Upper lobe of left lung (tissue), 6 donors: ENCODE measurements at regions not wholly inside any gene's neighbourhood (a gene's known extent, or its start where the extent isn't known, plus 50 kb on each side); places are given as distances from the start of the nearest gene placed in this dataset.

Source experiments
- ATAC-seq, 2 donors: fragments of 200-7000 bp; cut with Tn5 transposase; one replicate each; pipeline ENCODE4 v1.9.1; 2022; ENCODE audit warnings: mild to moderate bottlenecking in 2 of 2, moderate library complexity in 2 of 2; ENCODE audit not compliant: low FRiP score in 2 of 2
- DNase-seq, 2 donors: peaks; one replicate each; pipeline ENCODE4 v3.0.0-alpha.2; 2019 to 2020
- H3K27ac ChIP-seq, 4 donors: fragments of 200-600 bp; sonication (generic); one replicate each; pipeline ENCODE4 v1.5.1; 2016 to 2019
- H3K27me3 ChIP-seq, 4 donors: fragments of 200-600 bp; sonication (generic); one replicate each; pipeline ENCODE4 v1.5.1; 2017 to 2019
- H3K36me3 ChIP-seq, 4 donors: fragments of 200-600 bp; sonication (generic); one replicate each; pipeline ENCODE4 v1.5.1; 2016 to 2019
- H3K4me1 ChIP-seq, 4 donors: fragments of 200-600 bp; sonication (generic); one replicate each; pipeline ENCODE4 v1.5.1; 2018 to 2019
- H3K4me3 ChIP-seq, 4 donors: fragments of 200-600 bp; sonication (generic); one replicate each; pipeline ENCODE4 v1.5.1; 2017 to 2019; ENCODE audit warnings: mild to moderate bottlenecking in 2 of 4, moderate library complexity in 1 of 4
- H3K9me3 ChIP-seq, 4 donors: fragments of 200-600 bp; sonication (generic); one replicate each; pipeline ENCODE4 v1.5.1; 2018 to 2019
- EP300 ChIP-seq, 4 donors: sonication (generic); formaldehyde crosslinking; IDR thresholded peaks; one replicate each; pipeline ENCODE4 v1.5.1; 2017; ENCODE audit warnings: antibody characterized with exemption in 4 of 4, control low read depth in 2 of 4
- POLR2A ChIP-seq, 4 donors: fragments of 450-650 bp; IDR thresholded peaks; one replicate each; pipeline ENCODE4 v1.5.1; 2016 to 2017; ENCODE audit warnings: antibody characterized with exemption in 4 of 4, mild to moderate bottlenecking in 2 of 4
- POLR2AphosphoS5 ChIP-seq, 2 donors: sonication (generic); formaldehyde crosslinking; IDR thresholded peaks; one replicate each; pipeline ENCODE4 v1.5.1; 2017; ENCODE audit warnings: antibody characterized with exemption in 2 of 2
- WGBS, 2 donors: methylation state at CpG; one replicate each; pipeline ENCODE4 v1.1.5; 2017 to 2018; 5-methylcytosine and 5-hydroxymethylcytosine counted together
- TF ChIP-seq, protein P1 (sequence below), 6 experiments: fragments of 450-650 bp in 4 of 6; fragments of 200-600 bp in 2 of 6; sonication (generic) in 2 of 6; IDR thresholded peaks; one replicate each; pipeline ENCODE4 v1.5.1; 2016 to 2019; ENCODE audit warnings: antibody characterized with exemption in 6 of 6
- donor health status: DM: no; HTN: no; CAD: no; lungs with moderate emphysema.
- donor health status: DM: no; HTN: yes; CAD: no; lungs with severe emphysema.

DNA sequence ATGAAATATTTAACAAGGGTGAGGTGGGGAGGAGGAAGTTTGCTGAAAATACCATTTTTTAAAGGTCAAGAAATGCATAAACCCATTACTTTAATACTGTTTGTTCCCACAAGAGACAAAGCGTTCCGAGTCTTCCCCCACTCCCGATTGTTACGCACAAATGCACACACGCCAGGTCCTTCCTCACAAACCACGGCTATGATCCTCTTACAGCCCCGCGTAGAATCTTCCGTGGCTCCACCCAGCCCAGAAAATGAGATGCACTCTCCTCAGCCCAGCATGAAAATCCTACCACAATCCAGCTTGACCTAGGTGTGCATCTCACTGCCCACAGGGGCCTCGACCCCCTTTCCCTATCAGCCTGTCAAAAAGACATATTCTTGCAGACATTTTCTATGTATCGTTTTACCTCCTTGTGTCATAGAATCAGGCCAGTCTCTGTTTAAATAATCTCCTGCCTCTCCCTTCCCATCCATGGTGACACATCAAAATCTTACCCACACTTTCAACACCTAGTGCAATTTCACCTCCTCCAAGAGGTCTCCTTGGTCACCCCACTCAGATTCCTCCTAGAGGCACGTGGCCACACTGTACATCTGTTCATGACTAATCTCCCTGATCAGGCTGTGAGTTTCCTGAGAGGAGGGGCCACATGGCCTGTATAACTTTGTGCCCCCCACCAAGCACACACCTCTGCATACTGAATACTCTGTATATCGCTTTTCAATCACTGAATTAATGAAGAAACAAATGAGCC lies 491.0 kb upstream of the KLHL29 start:
- Histone ChIP-seq H3K9me3 (no peaks in the 10 kb centered on the region), H3K27me3 (no peaks in the 10 kb centered on the region), H3K27ac (no peak overlapping the region), H3K4me1 (no peaks in the 10 kb centered on the region), H3K4me3 (no peak overlapping the region), H3K36me3 (no peaks in the 10 kb centered on the region)
- DNase-seq (no peak), ATAC-seq (no peak)
- 83 to 85% methylated on average over 13 of the region's 13 CpGs for WGBS, 2 donors
- no peak for TF ChIP-seq POLR2AphosphoS5 (IDR thresholded peaks at IDR 0.05)
- TF ChIP-seq, protein P1, sequence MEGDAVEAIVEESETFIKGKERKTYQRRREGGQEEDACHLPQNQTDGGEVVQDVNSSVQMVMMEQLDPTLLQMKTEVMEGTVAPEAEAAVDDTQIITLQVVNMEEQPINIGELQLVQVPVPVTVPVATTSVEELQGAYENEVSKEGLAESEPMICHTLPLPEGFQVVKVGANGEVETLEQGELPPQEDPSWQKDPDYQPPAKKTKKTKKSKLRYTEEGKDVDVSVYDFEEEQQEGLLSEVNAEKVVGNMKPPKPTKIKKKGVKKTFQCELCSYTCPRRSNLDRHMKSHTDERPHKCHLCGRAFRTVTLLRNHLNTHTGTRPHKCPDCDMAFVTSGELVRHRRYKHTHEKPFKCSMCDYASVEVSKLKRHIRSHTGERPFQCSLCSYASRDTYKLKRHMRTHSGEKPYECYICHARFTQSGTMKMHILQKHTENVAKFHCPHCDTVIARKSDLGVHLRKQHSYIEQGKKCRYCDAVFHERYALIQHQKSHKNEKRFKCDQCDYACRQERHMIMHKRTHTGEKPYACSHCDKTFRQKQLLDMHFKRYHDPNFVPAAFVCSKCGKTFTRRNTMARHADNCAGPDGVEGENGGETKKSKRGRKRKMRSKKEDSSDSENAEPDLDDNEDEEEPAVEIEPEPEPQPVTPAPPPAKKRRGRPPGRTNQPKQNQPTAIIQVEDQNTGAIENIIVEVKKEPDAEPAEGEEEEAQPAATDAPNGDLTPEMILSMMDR (IDR thresholded peaks at IDR 0.05) = no peak
- TF ChIP-seq EP300 (IDR thresholded peaks at IDR 0.05) = no peak
- no peak for TF ChIP-seq POLR2A (IDR thresholded peaks at IDR 0.05)

DNA sequence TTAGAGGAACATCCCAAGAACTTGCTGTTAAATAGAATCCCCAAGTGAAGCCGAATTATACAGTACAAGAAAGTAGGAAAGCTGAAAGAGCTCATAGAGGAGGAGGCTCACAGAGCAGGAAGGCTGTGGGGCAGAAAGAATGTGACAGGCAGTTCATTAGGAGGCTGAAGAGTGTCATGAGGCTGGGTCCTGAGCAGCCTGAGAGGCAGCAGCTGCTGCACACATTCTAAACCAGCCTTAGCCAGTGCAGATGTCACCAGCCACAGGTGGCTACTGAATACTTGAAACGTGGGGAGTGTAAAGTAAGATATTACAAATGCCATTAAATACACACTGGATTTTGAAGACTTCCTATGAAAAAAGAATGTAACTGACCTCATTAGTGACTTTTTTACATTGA lies 490.2 kb upstream of the KLHL29 start:
- ATAC-seq (no peak), DNase-seq (no peak)
- Histone ChIP-seq H3K4me1 (no peaks in the 10 kb centered on the region), H3K27me3 (no peaks in the 10 kb centered on the region), H3K9me3 (no peaks in the 10 kb centered on the region), H3K27ac (no peak overlapping the region), H3K4me3 (no peak overlapping the region), H3K36me3 (no peaks in the 10 kb centered on the region)
- no peak for TF ChIP-seq POLR2AphosphoS5 (IDR thresholded peaks at IDR 0.05)
- no peak for TF ChIP-seq EP300 (IDR thresholded peaks at IDR 0.05)
- TF ChIP-seq POLR2A (IDR thresholded peaks at IDR 0.05) = no peak
- TF ChIP-seq, protein P1 (IDR thresholded peaks at IDR 0.05) = no peak
- WGBS, 2 donors = 38 to 45% methylated on average over 2 of the region's 2 CpGs

DNA sequence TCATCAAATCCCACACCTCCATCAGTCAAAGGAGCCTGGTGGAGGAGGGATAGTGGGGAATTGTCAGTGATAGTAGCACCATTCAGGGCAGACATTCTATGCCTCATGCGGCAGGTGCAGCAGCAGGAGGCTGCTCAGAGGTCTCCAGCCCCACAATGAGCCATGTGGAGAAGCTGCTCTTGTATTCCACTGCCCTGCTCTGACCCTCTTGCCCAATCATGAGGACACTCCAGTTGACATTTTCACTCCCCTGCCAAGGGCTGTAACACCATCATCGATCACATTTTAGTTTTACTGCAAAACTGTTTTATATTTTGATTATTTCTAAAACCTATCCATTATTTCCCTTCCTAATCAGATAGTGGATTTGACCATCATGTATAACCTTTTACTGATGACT lies 487.6 kb upstream of the KLHL29 start:
- Histone ChIP-seq H3K9me3 (no peaks in the 10 kb centered on the region), H3K27ac (no peak overlapping the region), H3K4me3 (no peak overlapping the region), H3K4me1 (no peaks in the 10 kb centered on the region), H3K36me3 (no peaks in the 10 kb centered on the region), H3K27me3 (no peaks in the 10 kb centered on the region)
- 94 to 96% methylated on average over 2 of the region's 2 CpGs for WGBS, 2 donors
- ATAC-seq = no peak
- TF ChIP-seq, protein P1 (IDR thresholded peaks at IDR 0.05) = no peak
- TF ChIP-seq POLR2A (IDR thresholded peaks at IDR 0.05) = no peak
- no peak for TF ChIP-seq EP300 (IDR thresholded peaks at IDR 0.05)
- no peak for TF ChIP-seq POLR2AphosphoS5 (IDR thresholded peaks at IDR 0.05)
- no peak for DNase-seq

DNA sequence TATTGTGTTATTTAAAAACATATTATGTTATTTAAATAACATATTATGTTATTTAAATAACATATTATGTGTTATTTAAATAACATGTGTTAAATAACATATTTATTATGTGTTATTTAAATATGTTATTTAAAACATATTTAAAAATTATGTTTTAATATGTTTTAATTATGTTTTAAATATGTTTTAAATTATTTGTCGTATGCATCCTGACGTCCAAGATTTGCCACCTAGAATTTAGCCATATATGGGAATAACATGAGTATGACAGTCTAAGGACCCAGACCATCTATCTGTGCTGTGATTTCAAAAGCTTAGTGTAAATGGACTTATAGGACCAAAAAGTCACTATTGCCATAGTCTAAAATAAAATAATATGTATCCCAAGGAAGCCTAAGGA lies 484.3 kb upstream of the KLHL29 start:
- Histone ChIP-seq H3K36me3 (no peaks in the 10 kb centered on the region), H3K4me3 (no peak overlapping the region), H3K27me3 (no peaks in the 10 kb centered on the region), H3K9me3 (no peaks in the 10 kb centered on the region), H3K27ac (no peak overlapping the region), H3K4me1 (no peaks in the 10 kb centered on the region)
- DNase-seq (no peak), ATAC-seq (no peak)
- WGBS, 2 donors = 91 to 93% methylated on average over 2 of the region's 2 CpGs
- TF ChIP-seq, protein P1 (IDR thresholded peaks at IDR 0.05) = no peak
